OCI-LY7 (cell line): ENCODE measurements at regions not wholly inside any gene's neighbourhood (a gene's known extent, or its start where the extent isn't known, plus 50 kb on each side); places are given as distances from the start of the nearest gene placed in this dataset.

Experiments
- BruUV-seq: library from RNA; stranded (reverse); fragments of 400-500 nt; replicated peaks from 2 replicates; lab custom pipeline; 2021; lab: Mats Ljungman, UMichigan
- CTCF ChIA-PET: fragments of 300-600 bp; sonication (Branson Sonifier 250); formaldehyde crosslinking; loops from one replicate; lab custom pipeline; 2022; ENCODE audit warnings: antibody characterized with exemption; ENCODE audit not compliant: unreplicated experiment; lab: Charles Lee
- POLR2A ChIA-PET: fragments of 300-600 bp; sonication (Branson Sonifier 250); formaldehyde crosslinking; loops from one replicate; lab custom pipeline; 2022; ENCODE audit warnings: antibody characterized with exemption; lab: Charles Lee
- DNase-seq: peaks from one replicate; pipeline ENCODE4 v3.0.0-alpha.2; 2015; ENCODE audit warnings: low spot score
- H2AFZ ChIP-seq: fragments of 200-600 bp; sonication (generic), shearing (Covaris generic); 2 replicates; pipeline ENCODE4 v1.6.1; 2014; ENCODE audit warnings: mild to moderate bottlenecking, antibody characterized with exemption, low read length, moderate library complexity
- H3K27ac ChIP-seq: fragments of 200-600 bp; sonication (generic); 2 replicates; pipeline ENCODE4 v1.5.1; 2014; ENCODE audit warnings: mixed run types, low read depth, mild to moderate bottlenecking, moderate library complexity, low read length, inconsistent platforms; ENCODE audit not compliant: poor library complexity, severe bottlenecking
- H3K36me3 ChIP-seq: fragments of 200-600 bp; sonication (generic); 2 replicates; pipeline ENCODE4 v1.6.1; 2014; ENCODE audit warnings: mild to moderate bottlenecking, antibody characterized with exemption, low read length, moderate library complexity, mixed read lengths; ENCODE audit not compliant: insufficient read depth
- H3K4me1 ChIP-seq: fragments of 200-600 bp; sonication (generic); 2 replicates; pipeline ENCODE4 v1.5.1; 2014; ENCODE audit warnings: mild to moderate bottlenecking, low read length; ENCODE audit not compliant: insufficient read depth, poor library complexity, severe bottlenecking
- H3K4me2 ChIP-seq: fragments of 200-600 bp; sonication (generic); 2 replicates; pipeline ENCODE4 v1.6.1; 2014; ENCODE audit warnings: mild to moderate bottlenecking, low read length
- H3K4me3 ChIP-seq: fragments of 200-600 bp; sonication (generic); 2 replicates; pipeline ENCODE4 v1.5.1; 2014; ENCODE audit warnings: mild to moderate bottlenecking, low read depth, low read length; ENCODE audit not compliant: poor library complexity, severe bottlenecking
- H3K79me2 ChIP-seq: fragments of 200-600 bp; sonication (generic); 2 replicates; pipeline ENCODE4 v1.6.1; 2016; ENCODE audit warnings: low read depth, mild to moderate bottlenecking, low read length, moderate library complexity, mixed read lengths; ENCODE audit not compliant: insufficient read depth
- H3K9me2 ChIP-seq: fragments of 200-600 bp; sonication (generic); 2 replicates; pipeline ENCODE4 v1.6.1; 2016; ENCODE audit warnings: mild to moderate bottlenecking, low read length, mixed read lengths; ENCODE audit not compliant: insufficient read depth
- H3K9me3 ChIP-seq: fragments of 200-600 bp; sonication (generic); 2 replicates; pipeline ENCODE4 v1.6.1; 2014; ENCODE audit warnings: mild to moderate bottlenecking, mixed run types, low read length, mixed read lengths
- H4K20me1 ChIP-seq: fragments of 200-600 bp; sonication (generic); 2 replicates; pipeline ENCODE4 v1.6.1; 2014; ENCODE audit warnings: mild to moderate bottlenecking, antibody characterized with exemption, low read length, moderate library complexity, mixed read lengths; ENCODE audit not compliant: insufficient read depth
- CTCF ChIP-seq: fragments of 200-600 bp; sonication (generic); conservative IDR thresholded peaks from 2 replicates; pipeline ENCODE4 v1.5.1; 2014; ENCODE audit warnings: mild to moderate bottlenecking, antibody characterized with exemption, low read length, moderate library complexity, mixed read lengths
- EZH2phosphoT487 ChIP-seq: fragments of 200-600 bp; sonication (generic); IDR thresholded peaks from 2 replicates; pipeline ENCODE4 v1.6.1; 2018; ENCODE audit warnings: low read depth, borderline replicate concordance, mild to moderate bottlenecking, mixed run types, antibody characterized with exemption, low read length, moderate library complexity, mixed read lengths
- intact Hi-C: fragments of 100-400 bp; cut with micrococcal nuclease; formaldehyde crosslinking; loops from one replicate; pipeline ENCODE4 v1.10.0; 2022; ENCODE audit not compliant: unreplicated experiment

DNA sequence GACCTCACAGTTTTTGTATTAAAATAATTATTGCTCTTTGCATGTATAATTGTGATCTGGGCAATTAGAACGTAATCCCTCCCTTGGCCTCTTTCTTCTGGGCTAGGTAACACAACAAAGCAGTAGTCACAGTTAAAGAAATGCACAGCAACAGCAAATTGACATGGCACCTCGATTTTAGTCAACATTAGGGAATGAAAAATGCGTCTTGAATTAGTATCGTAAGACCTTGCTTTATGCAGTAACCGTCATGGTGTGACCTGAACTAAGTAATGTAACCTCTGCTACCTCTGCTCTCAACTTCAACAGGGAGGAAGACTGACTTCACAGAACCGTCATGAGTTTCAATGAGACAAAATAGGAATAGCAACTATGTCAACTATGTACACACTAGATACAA lies 265.4 kb upstream of the MAF start:
- ChIA-PET POLR2A (no interaction called here), CTCF (no interaction called here)
- Histone ChIP-seq H3K4me2 (no peak overlapping the region), H3K36me3 (no peaks in the 10 kb centered on the region), H3K27ac (no peak overlapping the region), H4K20me1 (no peaks in the 10 kb centered on the region), H3K9me3 (no peaks in the 10 kb centered on the region), H3K4me3 (no peak overlapping the region), H3K9me2 (no peaks in the 10 kb centered on the region), H3K4me1 (no peaks in the 10 kb centered on the region), H2AFZ (no peak overlapping the region), H3K79me2 (no peaks in the 10 kb centered on the region)
- TF ChIP-seq EZH2phosphoT487 (no peak), CTCF (no peak)
- no peak for DNase-seq
- no TSS peak for BruUV-seq
- intact Hi-C loops = no loop called here

DNA sequence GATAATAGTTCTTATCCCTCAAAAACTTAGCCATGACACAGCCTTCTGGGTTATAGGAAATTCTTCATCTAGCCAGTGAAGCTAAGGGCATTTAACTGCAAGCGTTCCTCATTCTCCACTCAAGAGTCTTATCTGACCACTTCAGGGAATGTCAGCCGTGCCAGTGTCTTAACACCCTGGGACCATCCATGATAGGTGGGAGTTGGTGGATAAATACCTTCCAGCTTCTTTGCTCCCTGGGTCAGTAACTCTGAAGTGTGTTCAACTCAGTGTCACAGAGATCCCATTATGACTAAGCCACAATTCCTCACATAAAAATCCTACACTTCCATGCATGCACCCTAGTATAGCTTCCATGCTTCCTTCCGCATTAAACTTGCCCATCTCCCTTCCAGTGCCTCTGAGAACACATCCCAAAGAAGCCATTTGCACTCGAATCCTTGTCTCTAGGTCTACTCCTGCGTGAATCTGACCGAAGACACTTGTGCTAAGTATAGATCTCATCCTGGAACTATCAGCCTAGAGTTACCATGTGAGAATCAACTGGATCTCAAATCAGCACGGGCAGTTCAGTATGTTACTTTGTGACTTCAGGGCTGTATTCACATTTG lies 264.3 kb upstream of the MAF start:
- Histone ChIP-seq H3K9me2 (no peaks in the 10 kb centered on the region), H3K79me2 (no peaks in the 10 kb centered on the region), H3K36me3 (no peaks in the 10 kb centered on the region), H3K9me3 (no peaks in the 10 kb centered on the region), H2AFZ (no peak overlapping the region), H4K20me1 (no peaks in the 10 kb centered on the region), H3K4me2 (no peak overlapping the region), H3K27ac (no peak overlapping the region), H3K4me1 (no peaks in the 10 kb centered on the region), H3K4me3 (no peak overlapping the region)
- intact Hi-C loops = no loop called here
- ChIA-PET CTCF (no interaction called here), POLR2A (no interaction called here)
- BruUV-seq = no TSS peak
- TF ChIP-seq CTCF (no peak), EZH2phosphoT487 (no peak)
- no peak for DNase-seq

GRCh38 chr16:79864032-79864780 lies 263.7 kb upstream of the MAF start:
- Histone ChIP-seq H4K20me1 (no peaks in the 10 kb centered on the region), H3K79me2 (no peaks in the 10 kb centered on the region), H2AFZ (no peak overlapping the region), H3K4me1 (no peaks in the 10 kb centered on the region), H3K36me3 (no peaks in the 10 kb centered on the region), H3K9me2 (no peaks in the 10 kb centered on the region), H3K4me2 (no peak overlapping the region), H3K4me3 (no peak overlapping the region), H3K9me3 (no peaks in the 10 kb centered on the region), H3K27ac (no peak overlapping the region)
- no peak for DNase-seq
- CTCF ChIA-PET = no interaction called here
- intact Hi-C loops = no loop called here
- TF ChIP-seq CTCF (no peak), EZH2phosphoT487 (no peak)
- BruUV-seq = no TSS peak
- POLR2A ChIA-PET = interaction anchor here (0.7 kb wide), 1 partner anchor 386 kb away, joined by 3 read pairs; no protein-coding TSS in a partner anchor
